ENCODE measurements at regions not wholly inside any gene's neighbourhood (a gene's known extent, or its start where the extent isn't known, plus 50 kb on each side); places are given as distances from the start of the nearest gene placed in this dataset.

DNA sequence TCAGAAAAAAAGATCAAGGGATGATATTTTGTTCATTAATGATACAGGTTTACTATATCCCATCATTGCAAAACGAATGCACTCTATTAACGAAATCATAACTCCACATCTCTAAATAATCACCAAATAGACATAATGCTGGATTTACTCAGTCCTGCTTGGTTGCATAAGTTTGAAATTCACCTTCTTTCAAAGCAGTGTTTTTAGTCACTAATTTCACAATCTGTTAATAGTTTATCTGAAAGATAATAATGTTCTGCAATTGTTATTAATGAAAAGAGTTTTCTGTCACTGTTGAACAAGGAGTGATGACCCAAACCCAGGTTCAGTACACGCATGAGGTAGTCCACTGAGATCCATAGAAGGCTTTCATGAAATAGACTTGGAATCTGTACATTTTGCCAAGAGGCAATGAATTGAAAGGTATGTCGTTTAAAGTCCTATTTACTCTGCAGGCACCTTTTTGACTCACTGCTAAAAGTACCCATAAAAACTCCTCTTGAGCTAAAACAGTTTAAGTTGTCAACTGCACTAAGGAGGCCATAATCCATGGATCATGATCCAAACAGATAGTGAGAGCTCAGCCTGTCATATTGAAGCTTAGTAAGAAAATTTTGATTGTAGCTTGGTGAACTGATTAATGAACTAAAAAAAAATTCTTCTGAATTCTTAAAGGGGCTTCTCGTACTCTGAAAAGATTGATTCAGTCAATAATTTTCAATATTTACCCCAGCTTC is 75.6 kb upstream of the MBNL1 start:
- TF ChIP-seq, protein P1, sequence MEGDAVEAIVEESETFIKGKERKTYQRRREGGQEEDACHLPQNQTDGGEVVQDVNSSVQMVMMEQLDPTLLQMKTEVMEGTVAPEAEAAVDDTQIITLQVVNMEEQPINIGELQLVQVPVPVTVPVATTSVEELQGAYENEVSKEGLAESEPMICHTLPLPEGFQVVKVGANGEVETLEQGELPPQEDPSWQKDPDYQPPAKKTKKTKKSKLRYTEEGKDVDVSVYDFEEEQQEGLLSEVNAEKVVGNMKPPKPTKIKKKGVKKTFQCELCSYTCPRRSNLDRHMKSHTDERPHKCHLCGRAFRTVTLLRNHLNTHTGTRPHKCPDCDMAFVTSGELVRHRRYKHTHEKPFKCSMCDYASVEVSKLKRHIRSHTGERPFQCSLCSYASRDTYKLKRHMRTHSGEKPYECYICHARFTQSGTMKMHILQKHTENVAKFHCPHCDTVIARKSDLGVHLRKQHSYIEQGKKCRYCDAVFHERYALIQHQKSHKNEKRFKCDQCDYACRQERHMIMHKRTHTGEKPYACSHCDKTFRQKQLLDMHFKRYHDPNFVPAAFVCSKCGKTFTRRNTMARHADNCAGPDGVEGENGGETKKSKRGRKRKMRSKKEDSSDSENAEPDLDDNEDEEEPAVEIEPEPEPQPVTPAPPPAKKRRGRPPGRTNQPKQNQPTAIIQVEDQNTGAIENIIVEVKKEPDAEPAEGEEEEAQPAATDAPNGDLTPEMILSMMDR (IDR thresholded peaks at IDR 0.05; ENCODE audit: unreplicated experiment), result no peak
- intact Hi-C loops (cut with micrococcal nuclease; ENCODE audit: unreplicated experiment), result loop anchor here (5.0 kb wide), 1 partner anchor 79 kb away; no protein-coding TSS in a partner anchor
- no peak for DNase-seq
- H3K9me3 Mint-ChIP-seq (ENCODE audit: low read depth, unreplicated experiment), result no peaks in the 10 kb centered on the region
- peaks cover 8% of the 10 kb centered on the region for H3K4me1 Mint-ChIP-seq (ENCODE audit: low read depth, unreplicated experiment)
- no peaks in the 10 kb centered on the region for H3K27me3 Mint-ChIP-seq (ENCODE audit: unreplicated experiment)
- no TSS peak for BruUV-seq (replicated peaks)
- H3K36me3 Mint-ChIP-seq (ENCODE audit: insufficient read depth, unreplicated experiment), result peaks cover 8% of the 10 kb centered on the region
- H3K27ac Mint-ChIP-seq (ENCODE audit: unreplicated experiment), result peak overlapping the region; percentile 23
- CTCF ChIA-PET, result interaction anchor here (0.6 to 1.7 kb wide), 11 partner anchors 10 to 251 kb away, joined by 3 to 10 read pairs (median 4); no protein-coding TSS in a partner anchor
- H3K4me3 Mint-ChIP-seq (ENCODE audit: low read depth, unreplicated experiment), result peak overlapping the region; percentile 68

DNA sequence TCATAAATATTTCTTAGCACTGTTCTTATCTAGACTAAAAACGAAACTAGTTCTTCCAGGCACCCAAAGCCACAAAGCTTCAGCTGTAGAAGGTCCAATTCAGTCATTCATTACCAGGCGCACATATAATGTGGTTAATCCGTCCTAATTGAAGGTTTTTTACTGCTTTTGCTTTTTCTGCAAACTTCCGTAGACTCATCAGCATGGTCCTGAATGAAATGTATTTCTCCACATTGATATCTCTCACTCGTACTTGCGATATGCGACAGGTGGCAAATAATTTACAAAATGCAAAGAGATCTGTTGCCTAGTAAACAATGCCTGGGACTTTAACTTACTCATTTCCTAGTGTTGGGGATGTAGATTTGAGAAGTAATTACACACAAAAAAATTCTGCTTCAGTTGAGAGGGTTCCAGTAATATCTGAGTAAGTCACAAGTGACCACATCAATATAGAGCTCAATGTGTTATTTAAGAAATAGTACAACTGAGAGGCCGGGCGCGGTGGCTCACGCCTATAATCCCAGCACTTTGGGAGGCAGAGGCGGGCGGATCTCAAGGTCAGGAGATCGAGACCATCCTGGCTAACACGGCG is 75.0 kb upstream of the MBNL1 start:
- peaks cover 8% of the 10 kb centered on the region for H3K4me1 Mint-ChIP-seq (ENCODE audit: low read depth, unreplicated experiment)
- no peaks in the 10 kb centered on the region for H3K9me3 Mint-ChIP-seq (ENCODE audit: low read depth, unreplicated experiment)
- peak overlapping the region; percentile 23 for H3K27ac Mint-ChIP-seq (ENCODE audit: unreplicated experiment)
- BruUV-seq (replicated peaks), result no TSS peak
- intact Hi-C loops (cut with micrococcal nuclease; ENCODE audit: unreplicated experiment), result loop anchor here (5.0 kb wide), 1 partner anchor 79 kb away; no protein-coding TSS in a partner anchor
- peaks cover 8% of the 10 kb centered on the region for H3K36me3 Mint-ChIP-seq (ENCODE audit: insufficient read depth, unreplicated experiment)
- CTCF ChIA-PET, result interaction anchor here (0.6 to 1.7 kb wide), 13 partner anchors 10 to 250 kb away, joined by 3 to 10 read pairs (median 4); no protein-coding TSS in a partner anchor
- DNase-seq, result peak; percentile 9
- peak overlapping the region; percentile 68 for H3K4me3 Mint-ChIP-seq (ENCODE audit: low read depth, unreplicated experiment)
- TF ChIP-seq, protein P1 (IDR thresholded peaks at IDR 0.05; ENCODE audit: unreplicated experiment), result no peak
- H3K27me3 Mint-ChIP-seq (ENCODE audit: unreplicated experiment), result no peaks in the 10 kb centered on the region

DNA sequence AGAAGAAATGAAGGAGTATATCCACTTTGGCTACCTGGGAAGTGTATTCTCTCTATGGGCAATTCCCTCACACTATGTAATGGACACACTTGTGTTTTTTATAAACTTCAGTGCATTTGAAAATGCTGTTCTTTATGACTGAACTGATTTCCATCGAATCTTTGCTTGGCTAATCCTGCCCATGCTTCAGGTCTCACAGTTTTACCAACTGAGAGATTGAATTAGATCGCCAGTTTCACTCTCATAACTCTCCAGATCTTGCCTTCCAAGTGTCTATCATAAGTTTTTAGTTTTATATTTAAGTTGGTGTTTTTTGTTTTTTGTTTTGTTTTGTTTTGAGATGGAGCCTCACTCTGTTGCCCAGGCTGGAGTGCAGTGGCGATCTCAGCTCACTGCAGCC is 73.5 kb upstream of the MBNL1 start:
- CTCF ChIA-PET, result no interaction called here
- peaks cover 8% of the 10 kb centered on the region for H3K36me3 Mint-ChIP-seq (ENCODE audit: insufficient read depth, unreplicated experiment)
- H3K27ac Mint-ChIP-seq (ENCODE audit: unreplicated experiment), result no peak overlapping the region
- H3K4me3 Mint-ChIP-seq (ENCODE audit: low read depth, unreplicated experiment), result no peak overlapping the region
- no peak for DNase-seq
- H3K9me3 Mint-ChIP-seq (ENCODE audit: low read depth, unreplicated experiment), result no peaks in the 10 kb centered on the region
- intact Hi-C loops (cut with micrococcal nuclease; ENCODE audit: unreplicated experiment), result no loop called here
- H3K4me1 Mint-ChIP-seq (ENCODE audit: low read depth, unreplicated experiment), result peaks cover 8% of the 10 kb centered on the region
- TF ChIP-seq, protein P1 (IDR thresholded peaks at IDR 0.05; ENCODE audit: unreplicated experiment), result no peak
- no TSS peak for BruUV-seq (replicated peaks)
- no peaks in the 10 kb centered on the region for H3K27me3 Mint-ChIP-seq (ENCODE audit: unreplicated experiment)

DNA sequence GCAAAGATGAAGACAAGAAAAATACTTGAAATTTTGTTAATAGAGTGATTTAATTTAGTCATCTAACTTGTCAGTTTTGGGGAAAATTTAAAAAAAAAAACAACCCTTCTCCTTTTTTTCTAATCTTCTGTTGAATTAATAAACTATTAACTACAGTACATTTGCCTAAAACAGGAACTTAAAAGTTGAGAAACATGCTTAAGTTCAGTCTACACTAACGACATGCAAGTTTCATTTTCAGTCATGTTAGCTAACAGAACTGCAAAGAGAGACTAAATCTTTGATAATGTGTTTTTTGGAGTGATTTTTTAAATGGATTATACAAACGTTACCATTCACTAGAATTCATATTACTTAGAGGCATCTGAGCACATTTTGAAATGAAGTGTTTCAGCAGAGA is 71.9 kb upstream of the MBNL1 start:
- intact Hi-C loops (cut with micrococcal nuclease; ENCODE audit: unreplicated experiment), result no loop called here
- no peak overlapping the region for H3K4me3 Mint-ChIP-seq (ENCODE audit: low read depth, unreplicated experiment)
- no TSS peak for BruUV-seq (replicated peaks)
- DNase-seq, result no peak
- H3K9me3 Mint-ChIP-seq (ENCODE audit: low read depth, unreplicated experiment), result no peaks in the 10 kb centered on the region
- no peaks in the 10 kb centered on the region for H3K4me1 Mint-ChIP-seq (ENCODE audit: low read depth, unreplicated experiment)
- H3K27ac Mint-ChIP-seq (ENCODE audit: unreplicated experiment), result no peak overlapping the region
- no peaks in the 10 kb centered on the region for H3K27me3 Mint-ChIP-seq (ENCODE audit: unreplicated experiment)
- H3K36me3 Mint-ChIP-seq (ENCODE audit: insufficient read depth, unreplicated experiment), result peaks cover 8% of the 10 kb centered on the region
- CTCF ChIA-PET, result interaction anchor here (0.5 kb wide), 1 partner anchor 75 kb away, joined by 3 read pairs; no protein-coding TSS in a partner anchor
- TF ChIP-seq, protein P1 (IDR thresholded peaks at IDR 0.05; ENCODE audit: unreplicated experiment), result no peak
